Osteocyte (in vitro differentiated cells): ENCODE measurements at regions not wholly inside any gene's neighbourhood (a gene's known extent, or its start where the extent isn't known, plus 50 kb on each side); places are given as distances from the start of the nearest gene placed in this dataset.

Experiments
- DNase-seq: peaks from one replicate; pipeline ENCODE4 v3.0.0; 2021; ENCODE audit warnings: mixed read lengths; ENCODE audit not compliant: unreplicated experiment; ENCODE audit errors: extremely low spot score
- H3K27ac Mint-ChIP-seq: one replicate; pipeline ENCODE4 v1.8.0; 2021; ENCODE audit warnings: mild to moderate bottlenecking, mixed read lengths; ENCODE audit not compliant: unreplicated experiment
- H3K27me3 Mint-ChIP-seq: one replicate; pipeline ENCODE4 v1.8.0; 2021; ENCODE audit warnings: mixed read lengths; ENCODE audit not compliant: unreplicated experiment
- H3K36me3 Mint-ChIP-seq: one replicate; pipeline ENCODE4 v1.8.0; 2021; ENCODE audit warnings: mixed read lengths; ENCODE audit not compliant: unreplicated experiment
- H3K4me1 Mint-ChIP-seq: one replicate; pipeline ENCODE4 v1.8.0; 2021; ENCODE audit warnings: mixed read lengths; ENCODE audit not compliant: unreplicated experiment
- H3K4me3 Mint-ChIP-seq: one replicate; pipeline ENCODE4 v1.8.0; 2021; ENCODE audit warnings: mild to moderate bottlenecking, moderate library complexity, mixed read lengths; ENCODE audit not compliant: unreplicated experiment
- H3K9me3 Mint-ChIP-seq: one replicate; pipeline ENCODE4 v1.8.0; 2021; ENCODE audit warnings: mixed read lengths; ENCODE audit not compliant: unreplicated experiment
- TF ChIP-seq, protein P1 (sequence below): fragments of 200-600 bp; sonication (generic); IDR thresholded peaks from 2 replicates; pipeline ENCODE4 v1.5.0; 2021; ENCODE audit warnings: antibody characterized with exemption, mild to moderate bottlenecking, moderate library complexity

DNA sequence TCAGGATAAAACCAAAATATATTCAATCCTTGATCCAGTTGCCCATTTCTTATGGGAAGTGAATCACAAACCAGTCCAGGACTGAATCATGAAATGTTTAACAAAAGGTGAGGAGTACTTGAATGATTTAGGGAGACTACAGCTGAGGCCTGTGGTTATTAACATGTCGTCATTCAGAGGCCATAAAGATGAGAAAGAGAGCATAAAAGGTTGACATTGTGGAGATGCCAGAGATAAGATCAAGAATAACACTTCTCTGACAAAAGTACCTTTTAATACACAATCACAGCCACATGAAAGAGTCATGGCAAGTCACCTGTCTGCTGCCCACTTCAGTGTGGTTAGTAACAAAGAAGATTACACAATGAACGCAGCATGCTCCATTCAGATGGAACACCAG lies 1195.7 kb upstream of the SORCS1 start:
- Mint-ChIP-seq H3K27ac (no peak overlapping the region), H3K27me3 (no peaks in the 10 kb centered on the region), H3K4me1 (no peaks in the 10 kb centered on the region), H3K4me3 (no peak overlapping the region), H3K9me3 (peaks cover 30% of the 10 kb centered on the region), H3K36me3 (no peaks in the 10 kb centered on the region)
- TF ChIP-seq, protein P1, sequence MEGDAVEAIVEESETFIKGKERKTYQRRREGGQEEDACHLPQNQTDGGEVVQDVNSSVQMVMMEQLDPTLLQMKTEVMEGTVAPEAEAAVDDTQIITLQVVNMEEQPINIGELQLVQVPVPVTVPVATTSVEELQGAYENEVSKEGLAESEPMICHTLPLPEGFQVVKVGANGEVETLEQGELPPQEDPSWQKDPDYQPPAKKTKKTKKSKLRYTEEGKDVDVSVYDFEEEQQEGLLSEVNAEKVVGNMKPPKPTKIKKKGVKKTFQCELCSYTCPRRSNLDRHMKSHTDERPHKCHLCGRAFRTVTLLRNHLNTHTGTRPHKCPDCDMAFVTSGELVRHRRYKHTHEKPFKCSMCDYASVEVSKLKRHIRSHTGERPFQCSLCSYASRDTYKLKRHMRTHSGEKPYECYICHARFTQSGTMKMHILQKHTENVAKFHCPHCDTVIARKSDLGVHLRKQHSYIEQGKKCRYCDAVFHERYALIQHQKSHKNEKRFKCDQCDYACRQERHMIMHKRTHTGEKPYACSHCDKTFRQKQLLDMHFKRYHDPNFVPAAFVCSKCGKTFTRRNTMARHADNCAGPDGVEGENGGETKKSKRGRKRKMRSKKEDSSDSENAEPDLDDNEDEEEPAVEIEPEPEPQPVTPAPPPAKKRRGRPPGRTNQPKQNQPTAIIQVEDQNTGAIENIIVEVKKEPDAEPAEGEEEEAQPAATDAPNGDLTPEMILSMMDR: no peak
- DNase-seq: no peak

DNA sequence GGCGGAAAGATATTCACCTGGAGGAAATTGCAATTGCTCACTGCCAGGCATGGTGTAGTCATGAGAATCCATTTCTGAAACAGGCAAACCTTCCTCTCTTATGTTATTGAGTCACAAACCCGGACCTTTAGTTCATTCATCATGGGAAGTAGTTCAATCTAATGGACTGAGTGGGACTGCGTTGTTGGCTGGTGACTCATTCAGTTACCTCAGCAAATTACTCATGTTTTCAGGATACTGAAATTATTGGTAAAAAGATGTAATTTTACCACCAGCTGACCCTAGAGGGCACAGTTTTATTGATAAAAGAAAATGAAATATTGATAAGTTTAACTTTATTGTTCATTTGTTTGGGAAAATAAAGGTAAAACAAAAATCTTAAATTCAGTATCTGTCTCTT lies 1194.4 kb upstream of the SORCS1 start:
- no peaks in the 10 kb centered on the region for H3K36me3 Mint-ChIP-seq
- TF ChIP-seq, protein P1: no peak
- H3K4me1 Mint-ChIP-seq: no peaks in the 10 kb centered on the region

DNA sequence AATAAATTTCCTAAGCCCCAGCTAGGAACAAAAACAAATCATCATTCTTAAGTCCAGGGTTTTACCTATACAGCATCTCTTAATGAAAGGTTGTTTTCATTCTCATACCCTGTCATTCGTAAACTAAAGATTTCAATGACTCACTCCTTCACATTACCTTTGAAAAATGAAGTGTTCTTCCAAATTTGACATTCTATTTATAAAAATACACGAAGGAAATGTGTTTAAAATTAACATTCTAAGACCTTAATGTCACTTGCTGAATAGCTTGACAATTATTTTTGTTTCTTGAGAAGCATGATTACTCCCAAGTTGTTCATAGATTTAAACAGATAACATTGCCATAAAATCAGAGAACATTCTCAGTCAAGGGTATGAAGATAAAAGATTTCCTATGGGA lies 1188.3 kb upstream of the SORCS1 start:
- Mint-ChIP-seq H3K4me3 (no peak overlapping the region), H3K36me3 (no peaks in the 10 kb centered on the region), H3K9me3 (peaks cover 30% of the 10 kb centered on the region), H3K27ac (no peak overlapping the region), H3K27me3 (no peaks in the 10 kb centered on the region), H3K4me1 (no peaks in the 10 kb centered on the region)
- TF ChIP-seq, protein P1: no peak
- no peak for DNase-seq

More for the DNA sequence above, 1194.4 kb upstream of the SORCS1 start:
- H3K27ac Mint-ChIP-seq: no peak overlapping the region
- no peak for DNase-seq
- no peak overlapping the region for H3K4me3 Mint-ChIP-seq
- peaks cover 35% of the 10 kb centered on the region for H3K9me3 Mint-ChIP-seq
- H3K27me3 Mint-ChIP-seq: no peaks in the 10 kb centered on the region

DNA sequence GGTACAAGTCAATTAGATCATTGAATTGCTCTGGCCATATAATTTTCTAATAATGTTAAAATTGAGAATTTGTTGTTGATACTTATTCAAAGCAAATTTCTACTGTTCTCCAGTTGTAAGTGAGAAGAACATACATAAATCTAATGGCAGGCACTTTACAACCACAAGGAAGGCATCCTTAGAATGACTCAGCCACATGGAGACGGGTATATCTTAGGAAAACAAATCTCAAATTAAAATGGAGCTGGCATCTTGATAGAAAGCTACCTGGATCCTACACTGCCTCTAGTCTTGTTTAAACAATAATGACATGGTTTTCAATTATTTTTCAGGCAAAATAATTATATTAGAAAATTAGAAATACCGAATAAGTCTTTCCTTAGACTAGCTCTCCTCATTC lies 1183.7 kb upstream of the SORCS1 start:
- no peak for DNase-seq
- TF ChIP-seq, protein P1: no peak

DNA sequence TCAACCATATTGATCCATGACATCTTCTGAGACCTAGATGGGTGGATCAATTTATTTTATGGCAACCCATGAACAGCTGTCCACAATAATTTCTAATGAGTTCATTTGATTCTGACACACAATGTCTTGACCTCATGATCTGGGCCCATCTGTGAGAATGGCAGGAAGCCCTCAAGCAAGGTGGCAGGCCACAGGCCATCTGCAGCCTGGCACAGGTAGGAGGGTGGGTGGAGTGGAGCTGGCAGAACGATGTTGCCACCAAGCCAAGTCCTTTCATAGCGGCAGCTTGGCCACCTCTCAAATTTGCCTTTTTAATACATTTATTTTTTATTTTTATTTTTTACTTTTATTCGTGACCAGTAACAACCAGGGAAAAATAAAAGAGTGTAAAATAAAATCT lies 1181.6 kb upstream of the SORCS1 start:
- TF ChIP-seq, protein P1: no peak
- Mint-ChIP-seq H3K9me3 (peaks cover 19% of the 10 kb centered on the region), H3K27ac (no peak overlapping the region), H3K4me3 (no peak overlapping the region), H3K4me1 (no peaks in the 10 kb centered on the region), H3K36me3 (no peaks in the 10 kb centered on the region), H3K27me3 (no peaks in the 10 kb centered on the region)
- DNase-seq: no peak

More for the DNA sequence above, 1183.7 kb upstream of the SORCS1 start:
- H3K4me1 Mint-ChIP-seq: no peaks in the 10 kb centered on the region
- H3K36me3 Mint-ChIP-seq: no peaks in the 10 kb centered on the region
- H3K9me3 Mint-ChIP-seq: peaks cover 18% of the 10 kb centered on the region
- no peak overlapping the region for H3K27ac Mint-ChIP-seq
- no peak overlapping the region for H3K4me3 Mint-ChIP-seq
- H3K27me3 Mint-ChIP-seq: no peaks in the 10 kb centered on the region
